ENCODE measurements at regions not wholly inside any gene's neighbourhood (a gene's known extent, or its start where the extent isn't known, plus 50 kb on each side); places are given as distances from the start of the nearest gene placed in this dataset.

GRCh38 chr16:17963185-17963836, 373.2 kb downstream of the NPIPA8 start:
- TF ChIP-seq, protein P1, sequence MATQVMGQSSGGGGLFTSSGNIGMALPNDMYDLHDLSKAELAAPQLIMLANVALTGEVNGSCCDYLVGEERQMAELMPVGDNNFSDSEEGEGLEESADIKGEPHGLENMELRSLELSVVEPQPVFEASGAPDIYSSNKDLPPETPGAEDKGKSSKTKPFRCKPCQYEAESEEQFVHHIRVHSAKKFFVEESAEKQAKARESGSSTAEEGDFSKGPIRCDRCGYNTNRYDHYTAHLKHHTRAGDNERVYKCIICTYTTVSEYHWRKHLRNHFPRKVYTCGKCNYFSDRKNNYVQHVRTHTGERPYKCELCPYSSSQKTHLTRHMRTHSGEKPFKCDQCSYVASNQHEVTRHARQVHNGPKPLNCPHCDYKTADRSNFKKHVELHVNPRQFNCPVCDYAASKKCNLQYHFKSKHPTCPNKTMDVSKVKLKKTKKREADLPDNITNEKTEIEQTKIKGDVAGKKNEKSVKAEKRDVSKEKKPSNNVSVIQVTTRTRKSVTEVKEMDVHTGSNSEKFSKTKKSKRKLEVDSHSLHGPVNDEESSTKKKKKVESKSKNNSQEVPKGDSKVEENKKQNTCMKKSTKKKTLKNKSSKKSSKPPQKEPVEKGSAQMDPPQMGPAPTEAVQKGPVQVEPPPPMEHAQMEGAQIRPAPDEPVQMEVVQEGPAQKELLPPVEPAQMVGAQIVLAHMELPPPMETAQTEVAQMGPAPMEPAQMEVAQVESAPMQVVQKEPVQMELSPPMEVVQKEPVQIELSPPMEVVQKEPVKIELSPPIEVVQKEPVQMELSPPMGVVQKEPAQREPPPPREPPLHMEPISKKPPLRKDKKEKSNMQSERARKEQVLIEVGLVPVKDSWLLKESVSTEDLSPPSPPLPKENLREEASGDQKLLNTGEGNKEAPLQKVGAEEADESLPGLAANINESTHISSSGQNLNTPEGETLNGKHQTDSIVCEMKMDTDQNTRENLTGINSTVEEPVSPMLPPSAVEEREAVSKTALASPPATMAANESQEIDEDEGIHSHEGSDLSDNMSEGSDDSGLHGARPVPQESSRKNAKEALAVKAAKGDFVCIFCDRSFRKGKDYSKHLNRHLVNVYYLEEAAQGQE (IDR thresholded peaks at IDR 0.05; ENCODE audit: insufficient read depth in 1 of 2, low read depth in 2 of 2, low read length in 2 of 2): no peak
- TF ChIP-seq FOXP2 (optimal IDR thresholded peaks at IDR 0.05; ENCODE audit: borderline replicate concordance, extremely low read depth, extremely low read length, insufficient read depth) (no peak), TAF1 (IDR thresholded peaks at IDR 0.05; ENCODE audit: borderline replicate concordance, insufficient read depth, low read length) (no peak), SIN3A (IDR thresholded peaks at IDR 0.05; ENCODE audit: borderline replicate concordance, insufficient read depth, low read length) (no peak), POLR2AphosphoS5 (IDR thresholded peaks at IDR 0.05; ENCODE audit: low read depth, low read length) (no peak)

- TF ChIP-seq POLR2AphosphoS5 (IDR thresholded peaks at IDR 0.05; ENCODE audit: low read depth, low read length) (no peak), SIN3A (IDR thresholded peaks at IDR 0.05; ENCODE audit: borderline replicate concordance, insufficient read depth, low read length) (no peak), TAF1 (IDR thresholded peaks at IDR 0.05; ENCODE audit: borderline replicate concordance, insufficient read depth, low read length) (no peak), FOXP2 (optimal IDR thresholded peaks at IDR 0.05; ENCODE audit: borderline replicate concordance, extremely low read depth, extremely low read length, insufficient read depth) (no peak)
- TF ChIP-seq, protein P1 (IDR thresholded peaks at IDR 0.05; ENCODE audit: insufficient read depth in 1 of 2, low read depth in 2 of 2, low read length in 2 of 2): no peak
Measured at GRCh38 chr16:17962726-17963125, 373.8 kb downstream of the NPIPA8 start.

DNA sequence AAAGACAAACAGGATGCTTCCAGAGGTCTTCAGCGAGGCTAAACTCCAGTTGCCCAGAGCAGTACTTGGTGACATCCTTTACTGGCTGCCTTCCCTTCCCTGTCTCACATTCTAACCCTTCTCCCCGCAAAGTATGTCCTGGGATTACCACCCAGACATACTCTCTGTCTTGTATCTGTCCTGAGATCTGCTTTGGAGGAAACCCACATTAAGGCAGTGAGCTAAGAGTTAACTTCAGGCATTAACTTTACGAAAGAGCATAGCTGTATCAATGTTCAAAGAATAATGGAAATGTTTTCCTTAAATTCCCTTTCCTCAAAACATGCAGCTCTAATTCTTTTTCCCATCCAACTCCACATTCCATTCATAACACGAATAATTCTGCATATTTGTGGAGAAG, 385.2 kb downstream of the NPIPA8 start:
- TF ChIP-seq POLR2AphosphoS5 (IDR thresholded peaks at IDR 0.05; ENCODE audit: low read depth, low read length) (no peak), FOXP2 (optimal IDR thresholded peaks at IDR 0.05; ENCODE audit: borderline replicate concordance, extremely low read depth, extremely low read length, insufficient read depth) (no peak), TAF1 (IDR thresholded peaks at IDR 0.05; ENCODE audit: borderline replicate concordance, insufficient read depth, low read length) (no peak)
- TF ChIP-seq, protein P1 (IDR thresholded peaks at IDR 0.05; ENCODE audit: insufficient read depth in 1 of 2, low read depth in 2 of 2, low read length in 2 of 2): no peak

DNA sequence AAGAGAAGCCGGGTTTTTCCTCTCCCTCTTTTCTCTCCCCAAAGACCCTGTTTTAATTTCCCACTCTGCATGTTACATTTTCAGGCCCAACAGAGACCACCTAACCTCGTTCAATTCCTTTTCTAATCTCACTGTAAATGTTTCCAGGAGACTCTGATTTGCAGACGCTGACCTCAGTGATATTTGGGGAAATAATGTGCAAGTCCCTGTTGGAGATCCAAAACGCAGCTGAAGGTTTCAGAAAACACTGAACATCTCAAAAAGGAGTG, 386.6 kb downstream of the NPIPA8 start:
- TF ChIP-seq POLR2AphosphoS5 (IDR thresholded peaks at IDR 0.05; ENCODE audit: low read depth, low read length) (no peak), TAF1 (IDR thresholded peaks at IDR 0.05; ENCODE audit: borderline replicate concordance, insufficient read depth, low read length) (no peak), SIN3A (IDR thresholded peaks at IDR 0.05; ENCODE audit: borderline replicate concordance, insufficient read depth, low read length) (no peak)

GRCh38 chr16:17949141-17949981, 387.2 kb downstream of the NPIPA8 start:
- TF ChIP-seq, protein P1 (IDR thresholded peaks at IDR 0.05; ENCODE audit: insufficient read depth in 1 of 2, low read depth in 2 of 2, low read length in 2 of 2): no peak
- TF ChIP-seq TAF1 (IDR thresholded peaks at IDR 0.05; ENCODE audit: borderline replicate concordance, insufficient read depth, low read length): no peak
- no peak for TF ChIP-seq SIN3A (IDR thresholded peaks at IDR 0.05; ENCODE audit: borderline replicate concordance, insufficient read depth, low read length)
- TF ChIP-seq POLR2AphosphoS5 (IDR thresholded peaks at IDR 0.05; ENCODE audit: low read depth, low read length): no peak
- TF ChIP-seq FOXP2 (optimal IDR thresholded peaks at IDR 0.05; ENCODE audit: borderline replicate concordance, extremely low read depth, extremely low read length, insufficient read depth): no peak
